IMR-90 (cell line): ENCODE measurements at regions not wholly inside any gene's neighbourhood (a gene's known extent, or its start where the extent isn't known, plus 50 kb on each side); places are given as distances from the start of the nearest gene placed in this dataset.

Experiments
- ATAC-seq: fragments of 200-7000 bp; cut with Tn5 transposase; 2 replicates; pipeline ENCODE4 v1.9.1; 2020; ENCODE audit warnings: low read depth, mild to moderate bottlenecking, moderate library complexity
- BruUV-seq: library from RNA; stranded (reverse); fragments of 400-500 nt; replicated peaks from 2 replicates; lab custom pipeline; 2021; lab: Mats Ljungman, UMichigan
- CTCF ChIA-PET: fragments of 300-600 bp; formaldehyde crosslinking; extraction: SDS; loops from one replicate; lab custom pipeline; 2021; ENCODE audit warnings: antibody characterized with exemption; lab: Yijun Ruan, JAX
- POLR2A ChIA-PET: fragments of 300-600 bp; sonication (Branson Sonifier 250); formaldehyde crosslinking; loops from one replicate; lab custom pipeline; 2022; ENCODE audit warnings: antibody characterized with exemption; ENCODE audit not compliant: unreplicated experiment; lab: Charles Lee
- DNase-seq: peaks from one replicate; pipeline ENCODE4 v3.0.0; 2013
- H2AFZ ChIP-seq: replicated peaks from 2 replicates; pipeline ENCODE3; 2013; ENCODE audit warnings: low read length, mild to moderate bottlenecking; ENCODE audit not compliant: poor library complexity
- H2AK5ac ChIP-seq: 2 replicates; pipeline ENCODE4 v1.6.1; 2013; ENCODE audit warnings: low read depth, low read length, inconsistent platforms
- H2AK9ac ChIP-seq: replicated peaks from 2 replicates; pipeline ENCODE3; 2013; ENCODE audit warnings: mild to moderate bottlenecking, low read depth, low read length, moderate library complexity; ENCODE audit not compliant: poor library complexity
- H2BK120ac ChIP-seq: 2 replicates; pipeline ENCODE4 v1.6.1; 2013; ENCODE audit warnings: low read depth, low read length, inconsistent platforms
- H2BK15ac ChIP-seq: 3 replicates; pipeline ENCODE4 v1.6.1; 2013; ENCODE audit warnings: low read depth, low read length, inconsistent platforms
- H2BK20ac ChIP-seq: 2 replicates; pipeline ENCODE4 v1.6.1; 2013; ENCODE audit warnings: low read depth, mild to moderate bottlenecking, inconsistent platforms, low read length, moderate library complexity
- H2BK5ac ChIP-seq: 2 replicates; pipeline ENCODE4 v1.6.1; 2013; ENCODE audit warnings: mild to moderate bottlenecking, low read depth, low read length, inconsistent platforms; ENCODE audit not compliant: poor library complexity, severe bottlenecking
- H3K14ac ChIP-seq: replicated peaks from 2 replicates; pipeline ENCODE4 v1.6.1; 2013; ENCODE audit warnings: low read depth, low read length, inconsistent platforms
- H3K18ac ChIP-seq: 2 replicates; pipeline ENCODE4 v1.6.1; 2013; ENCODE audit warnings: low read depth, low read length, control low read depth
- H3K23ac ChIP-seq: 2 replicates; pipeline ENCODE4 v1.6.1; 2013; ENCODE audit warnings: low read depth, low read length, inconsistent platforms
- H3K27ac ChIP-seq: 2 replicates; pipeline ENCODE4 v1.5.1; 2013; ENCODE audit warnings: mild to moderate bottlenecking, control low read depth, low read length; ENCODE audit not compliant: insufficient read depth
- H3K27me3 ChIP-seq: 2 replicates; pipeline ENCODE4 v1.6.1; 2013; ENCODE audit warnings: low read length; ENCODE audit not compliant: control insufficient read depth, insufficient read depth
- H3K36me3 ChIP-seq: 2 replicates; pipeline ENCODE4 v1.6.1; 2013; ENCODE audit warnings: low read length, mixed read lengths; ENCODE audit not compliant: control insufficient read depth, insufficient read depth
- H3K4ac ChIP-seq: 2 replicates; pipeline ENCODE4 v1.6.1; 2013; ENCODE audit warnings: low read depth, low read length, inconsistent platforms
- H3K4me1 ChIP-seq: 2 replicates; pipeline ENCODE4 v1.6.1; 2013; ENCODE audit warnings: low read length, mixed read lengths; ENCODE audit not compliant: control insufficient read depth, insufficient read depth
- H3K4me2 ChIP-seq: 2 replicates; pipeline ENCODE4 v1.6.1; 2013; ENCODE audit warnings: low read depth, mild to moderate bottlenecking, control low read depth, low read length, moderate library complexity
- H3K4me3 ChIP-seq: 2 replicates; pipeline ENCODE4 v1.5.1; 2013; ENCODE audit warnings: low read depth, mild to moderate bottlenecking, control low read depth, low read length, moderate library complexity; ENCODE audit not compliant: insufficient read depth
- H3K56ac ChIP-seq: 2 replicates; pipeline ENCODE4 v1.6.1; 2013; ENCODE audit warnings: low read length, inconsistent platforms; ENCODE audit not compliant: insufficient read depth; ENCODE audit errors: extremely low read depth
- H3K79me1 ChIP-seq, 2 experiments: 2 replicates each; pipeline ENCODE4 v1.6.1; 2013; ENCODE audit warnings: low read length in 2 of 2, inconsistent platforms in 1 of 2, low read depth in 1 of 2
- H3K9ac ChIP-seq: 2 replicates; pipeline ENCODE4 v1.6.1; 2013; ENCODE audit warnings: low read depth, low read length, control low read depth
- H3K9me1 ChIP-seq: 2 replicates; pipeline ENCODE4 v1.6.1; 2013; ENCODE audit warnings: low read length, inconsistent platforms; ENCODE audit not compliant: insufficient read depth
- H3K9me3 ChIP-seq: 2 replicates; pipeline ENCODE4 v1.6.1; 2013; ENCODE audit warnings: low read length; ENCODE audit not compliant: control insufficient read depth, insufficient read depth
- H4K20me1 ChIP-seq: 2 replicates; pipeline ENCODE4 v1.6.1; 2013; ENCODE audit warnings: low read length, inconsistent platforms; ENCODE audit not compliant: insufficient read depth
- H4K5ac ChIP-seq: 2 replicates; pipeline ENCODE4 v1.6.1; 2013; ENCODE audit warnings: mild to moderate bottlenecking, low read depth, low read length, control low read depth
- H4K8ac ChIP-seq, 2 experiments: 2 replicates each; pipeline ENCODE4 v1.6.1; 2013; ENCODE audit warnings: low read depth in 2 of 2, low read length in 2 of 2, control low read depth in 1 of 2, inconsistent platforms in 1 of 2
- H4K91ac ChIP-seq: 2 replicates; pipeline ENCODE4 v1.6.1; 2013; ENCODE audit warnings: low read depth, low read length, inconsistent platforms; ENCODE audit not compliant: insufficient read depth
- BHLHE40 ChIP-seq: fragments of 150-350 bp; IDR thresholded peaks from 2 replicates; pipeline ENCODE4 v1.6.1; 2016; ENCODE audit warnings: mild to moderate bottlenecking, low read depth, low read length
- CTCF ChIP-seq: conservative IDR thresholded peaks from 2 replicates; pipeline ENCODE4 v1.5.1; 2012; ENCODE audit warnings: mild to moderate bottlenecking, low read depth, low read length, improper control_type of control experiment
- ELK1 ChIP-seq: fragments of 150-350 bp; IDR thresholded peaks from 2 replicates; pipeline ENCODE4 v1.6.1; 2016; ENCODE audit warnings: low read depth, mild to moderate bottlenecking, low read length, moderate library complexity, borderline replicate concordance
- FOS ChIP-seq: fragments of 150-350 bp; IDR thresholded peaks from 2 replicates; pipeline ENCODE4 v1.6.1; 2016; ENCODE audit warnings: low read depth, low read length
- MAFK ChIP-seq: IDR thresholded peaks from 2 replicates; pipeline ENCODE4 v1.6.1; 2012; ENCODE audit warnings: low read depth, low read length, improper control_type of control experiment
- MAZ ChIP-seq: IDR thresholded peaks from 2 replicates; pipeline ENCODE4 v1.6.1; 2012; ENCODE audit warnings: low read depth, mild to moderate bottlenecking, low read length, improper control_type of control experiment, moderate library complexity, borderline replicate concordance
- MXI1 ChIP-seq: IDR thresholded peaks from 2 replicates; pipeline ENCODE4 v1.6.1; 2012; ENCODE audit warnings: low read depth, mild to moderate bottlenecking, low read length, moderate library complexity, borderline replicate concordance
- NFE2L2 ChIP-seq: fragments of 150-350 bp; IDR thresholded peaks from 2 replicates; pipeline ENCODE4 v1.6.1; 2016; ENCODE audit warnings: low read depth, mild to moderate bottlenecking, low read length
- POLR2A ChIP-seq: IDR thresholded peaks from 2 replicates; pipeline ENCODE4 v1.6.1; 2012; ENCODE audit warnings: mild to moderate bottlenecking, low read depth, low read length
- RAD21 ChIP-seq: IDR thresholded peaks from 2 replicates; pipeline ENCODE4 v1.6.1; 2012; ENCODE audit warnings: low read length, improper control_type of control experiment
- RCOR1 ChIP-seq: IDR thresholded peaks from 2 replicates; pipeline ENCODE4 v1.6.1; 2012; ENCODE audit warnings: mild to moderate bottlenecking, low read length, improper control_type of control experiment; ENCODE audit not compliant: insufficient replicate concordance
- RFX5 ChIP-seq: IDR thresholded peaks from 2 replicates; pipeline ENCODE4 v1.8.0; 2012; ENCODE audit warnings: low read depth, mild to moderate bottlenecking, low read length, moderate library complexity
- SMC3 ChIP-seq: fragments of 150-350 bp; IDR thresholded peaks from 2 replicates; pipeline ENCODE4 v1.6.1; 2016; ENCODE audit warnings: low read depth, mild to moderate bottlenecking, antibody characterized with exemption, low read length, moderate library complexity
- USF2 ChIP-seq: fragments of 150-350 bp; IDR thresholded peaks from 2 replicates; pipeline ENCODE4 v1.6.1; 2017; ENCODE audit warnings: mild to moderate bottlenecking, antibody characterized with exemption, low read length, low read depth
- WGBS, 2 experiments: methylation state at CpG; one replicate each; pipeline versions ENCODE4 v1.1.5 to v1.1.7; 2013; ENCODE audit warnings: missing lambda C conversion rate in 2 of 2; ENCODE audit not compliant: insufficient read length in 1 of 2; ENCODE audit errors: extremely low coverage in 2 of 2; 5-methylcytosine and 5-hydroxymethylcytosine counted together
- dilution Hi-C: fragments of 300-500 bp; cut with HindIII; formaldehyde crosslinking; loops from one replicate; pipeline ENCODE4 v1.14.3; 2018; ENCODE audit warnings: low sequenced_read_pairs; ENCODE audit not compliant: unreplicated experiment
- in situ Hi-C: fragments of 300-500 bp; cut with MboI; formaldehyde crosslinking; loops from 3 replicates; pipeline ENCODE4 v1.14.3; 2019; ENCODE audit warnings: low sequenced_read_pairs, inconsistent platforms, mixed read lengths
- intact Hi-C: fragments of 100-400 bp; cut with micrococcal nuclease; formaldehyde crosslinking; loops from 2 replicates; pipeline ENCODE4 v1.10.0; 2022

GRCh38 chr4:176438401-176438800, 118.6 kb downstream of the SPCS3 start:
- H3K4ac ChIP-seq: peak overlapping the region; percentile 53; the same call in 1 of the 2 replicates
- POLR2A ChIA-PET: no interaction called here
- no peak overlapping the region for H2BK5ac ChIP-seq
- 0 out of 3 replicates have a peak overlapping the region, but pooled peaks have one; percentile 47 for H2BK15ac ChIP-seq
- no peaks in the 10 kb centered on the region for H3K27me3 ChIP-seq
- TF ChIP-seq MAFK (no peak), MAZ (no peak), CTCF (no peak), ELK1 (no peak), USF2 (no peak), MXI1 (no peak), SMC3 (no peak), RCOR1 (no peak), FOS (no peak), NFE2L2 (no peak), POLR2A (no peak), RAD21 (no peak), BHLHE40 (no peak), RFX5 (no peak)
- H2AK5ac ChIP-seq: no peak overlapping the region; the same call in 1 of the 2 replicates
- WGBS, 2 experiments: no CpG with 5 or more reads among the region's 2 CpGs
- CTCF ChIA-PET: no interaction called here
- dilution Hi-C loops (no loop called here), in situ Hi-C loops (no loop called here), intact Hi-C loops (no loop called here)
- no TSS peak for BruUV-seq
- no peak overlapping the region for H2AK9ac ChIP-seq
- no peaks in the 10 kb centered on the region for H3K79me1 ChIP-seq
- H3K36me3 ChIP-seq: no peaks in the 10 kb centered on the region
- ATAC-seq (no peak), DNase-seq (no peak)
- no peak overlapping the region for H3K4me3 ChIP-seq
- no peak overlapping the region for H2AFZ ChIP-seq
- H3K4me1 ChIP-seq: peaks cover 4% of the 10 kb centered on the region; the same call in 1 of the 2 replicates
- H4K20me1 ChIP-seq: no peaks in the 10 kb centered on the region
- H3K9ac ChIP-seq: no peak overlapping the region
- no peak overlapping the region for H4K8ac ChIP-seq
- peaks cover 6% of the 10 kb centered on the region; the same call in 1 of the 2 replicates for H3K9me1 ChIP-seq
- H3K9me3 ChIP-seq: no peaks in the 10 kb centered on the region
- H4K5ac ChIP-seq: no peak overlapping the region
- H2BK20ac ChIP-seq: peak overlapping the region; percentile 97; the same call in 1 of the 2 replicates
- peak overlapping the region; percentile 95 for H2BK120ac ChIP-seq
- H4K91ac ChIP-seq: no peak overlapping the region
- no peak overlapping the region for H3K56ac ChIP-seq
- no peak overlapping the region for H3K23ac ChIP-seq
- peak overlapping the region; percentile 48 for H3K14ac ChIP-seq
- H3K4me2 ChIP-seq: no peak overlapping the region
- H3K18ac ChIP-seq: no peak overlapping the region
- H3K27ac ChIP-seq: no peak overlapping the region
